ENCODE measurements at regions not wholly inside any gene's neighbourhood (a gene's known extent, or its start where the extent isn't known, plus 50 kb on each side); places are given as distances from the start of the nearest gene placed in this dataset.

DNA sequence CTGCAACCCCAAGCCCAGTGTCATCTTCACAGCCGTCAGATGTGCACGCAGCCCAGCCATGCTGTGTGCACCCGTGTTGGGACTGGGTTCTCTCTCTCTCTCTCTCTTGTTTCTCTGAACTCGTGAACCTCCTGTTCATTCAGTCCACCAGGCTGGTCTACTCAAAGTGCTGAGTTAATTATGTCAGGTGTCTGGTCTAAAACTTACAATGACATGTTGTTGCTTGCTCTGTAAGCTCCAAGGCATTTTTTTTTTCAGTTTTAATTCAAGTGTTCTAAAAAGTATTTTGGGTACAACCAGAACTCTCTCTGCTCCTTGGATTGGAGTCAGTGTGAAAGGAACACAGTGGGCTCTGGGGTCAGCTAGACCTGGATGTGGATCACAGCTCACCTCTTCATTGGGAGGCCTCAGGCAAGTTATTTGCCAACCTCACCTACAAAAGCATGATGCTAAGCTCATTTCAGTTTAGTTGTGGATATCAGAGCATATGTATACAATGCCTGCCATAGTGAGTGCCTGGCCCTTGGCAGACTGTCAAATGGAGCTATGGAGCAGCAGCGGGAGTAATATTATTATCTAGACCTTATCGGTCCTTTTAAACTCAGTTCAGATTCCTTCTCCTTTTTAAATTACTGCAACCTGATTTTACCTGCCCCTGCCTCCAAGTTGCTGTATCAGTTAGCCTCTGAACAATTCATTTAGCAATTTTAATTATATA lies 59.5 kb downstream of the PLEKHG1 start:
- TF ChIP-seq ZSCAN18 (tag by site-specific recombination; IDR thresholded peaks at IDR 0.05) (no peak), YY1 (tag by site-specific recombination; IDR thresholded peaks at IDR 0.05) (no peak)
